GM23248 (cell line): ENCODE measurements at regions not wholly inside any gene's neighbourhood (a gene's known extent, or its start where the extent isn't known, plus 50 kb on each side); places are given as distances from the start of the nearest gene placed in this dataset.
"Not testable (repeated sequence)": the region's sequence is repeated elsewhere in the genome, so short reads cannot be mapped to it uniquely, and the experiment has no call there.

Experiments used
- DNase-seq: peaks from one replicate; pipeline ENCODE4 v3.0.0-alpha.2; 2015
- H2AFZ ChIP-seq: fragments of 200-600 bp; sonication (generic); 2 replicates; pipeline ENCODE4 v1.6.1; 2016; ENCODE audit warnings: antibody characterized with exemption
- H3F3A ChIP-seq: fragments of 200-600 bp; sonication (generic); 2 replicates; pipeline ENCODE4 v1.6.1; 2016; ENCODE audit warnings: mild to moderate bottlenecking, antibody characterized with exemption, mixed run types; ENCODE audit not compliant: insufficient read depth
- H3K27ac ChIP-seq: fragments of 200-600 bp; sonication (generic); 2 replicates; pipeline ENCODE4 v1.5.1; 2016; ENCODE audit warnings: mild to moderate bottlenecking
- H3K27me3 ChIP-seq: fragments of 200-600 bp; sonication (generic); replicated peaks from 2 replicates; pipeline ENCODE4 v1.6.1; 2016; ENCODE audit warnings: mild to moderate bottlenecking; ENCODE audit not compliant: insufficient read depth
- H3K36me3 ChIP-seq: fragments of 200-600 bp; sonication (generic); 2 replicates; pipeline ENCODE4 v1.6.1; 2016; ENCODE audit warnings: low read depth, mild to moderate bottlenecking
- H3K4me1 ChIP-seq: fragments of 200-600 bp; sonication (generic); 2 replicates; pipeline ENCODE4 v1.6.1; 2016; ENCODE audit warnings: mild to moderate bottlenecking; ENCODE audit not compliant: insufficient read depth
- H3K4me2 ChIP-seq: fragments of 200-600 bp; sonication (generic); one replicate; pipeline ENCODE4 v1.6.1; 2016; ENCODE audit warnings: mild to moderate bottlenecking; ENCODE audit not compliant: unreplicated experiment
- H3K4me3 ChIP-seq: fragments of 200-600 bp; sonication (generic); 2 replicates; pipeline ENCODE4 v1.5.1; 2016; ENCODE audit warnings: mild to moderate bottlenecking
- H3K79me2 ChIP-seq: fragments of 200-600 bp; sonication (generic); 2 replicates; pipeline ENCODE4 v1.6.1; 2016; ENCODE audit warnings: mild to moderate bottlenecking; ENCODE audit not compliant: insufficient read depth
- H3K9ac ChIP-seq: fragments of 200-600 bp; sonication (generic); 2 replicates; pipeline ENCODE4 v1.6.1; 2016; ENCODE audit warnings: mild to moderate bottlenecking
- H3K9me2 ChIP-seq: fragments of 200-600 bp; sonication (generic); 2 replicates; pipeline ENCODE4 v1.6.1; 2016; ENCODE audit warnings: mixed run types, mild to moderate bottlenecking, moderate library complexity; ENCODE audit not compliant: insufficient read depth
- H3K9me3 ChIP-seq: fragments of 200-600 bp; sonication (generic); one replicate; pipeline ENCODE4 v1.6.1; 2017; ENCODE audit warnings: low read depth
- H4K20me1 ChIP-seq: fragments of 200-600 bp; sonication (generic); 2 replicates; pipeline ENCODE4 v1.6.0; 2016; ENCODE audit not compliant: insufficient read depth
- EZH2 ChIP-seq: fragments of 200-600 bp; sonication (generic); IDR thresholded peaks from 2 replicates; pipeline ENCODE4 v1.6.1; 2018; ENCODE audit warnings: antibody characterized with exemption, mild to moderate bottlenecking; ENCODE audit not compliant: insufficient read depth, poor library complexity, severe bottlenecking
- EZH2phosphoT487 ChIP-seq: fragments of 200-600 bp; sonication (generic); IDR thresholded peaks from 2 replicates; pipeline ENCODE4 v1.6.1; 2018; ENCODE audit warnings: antibody characterized with exemption, moderate library complexity, mild to moderate bottlenecking, low read depth; ENCODE audit not compliant: insufficient read depth
- WGBS, 2 experiments: methylation state at CpG; one replicate each; pipeline ENCODE4 v1.1.6; 2015 to 2017; ENCODE audit warnings: low lambda C conversion rate in 2 of 2, low coverage in 1 of 2; ENCODE audit errors: missing lambda C conversion rate in 2 of 2; 5-methylcytosine and 5-hydroxymethylcytosine counted together
- in situ Hi-C: fragments of 300-500 bp; cut with MboI; formaldehyde crosslinking; loops from 2 replicates; pipeline ENCODE4 v1.15.0; 2020

DNA sequence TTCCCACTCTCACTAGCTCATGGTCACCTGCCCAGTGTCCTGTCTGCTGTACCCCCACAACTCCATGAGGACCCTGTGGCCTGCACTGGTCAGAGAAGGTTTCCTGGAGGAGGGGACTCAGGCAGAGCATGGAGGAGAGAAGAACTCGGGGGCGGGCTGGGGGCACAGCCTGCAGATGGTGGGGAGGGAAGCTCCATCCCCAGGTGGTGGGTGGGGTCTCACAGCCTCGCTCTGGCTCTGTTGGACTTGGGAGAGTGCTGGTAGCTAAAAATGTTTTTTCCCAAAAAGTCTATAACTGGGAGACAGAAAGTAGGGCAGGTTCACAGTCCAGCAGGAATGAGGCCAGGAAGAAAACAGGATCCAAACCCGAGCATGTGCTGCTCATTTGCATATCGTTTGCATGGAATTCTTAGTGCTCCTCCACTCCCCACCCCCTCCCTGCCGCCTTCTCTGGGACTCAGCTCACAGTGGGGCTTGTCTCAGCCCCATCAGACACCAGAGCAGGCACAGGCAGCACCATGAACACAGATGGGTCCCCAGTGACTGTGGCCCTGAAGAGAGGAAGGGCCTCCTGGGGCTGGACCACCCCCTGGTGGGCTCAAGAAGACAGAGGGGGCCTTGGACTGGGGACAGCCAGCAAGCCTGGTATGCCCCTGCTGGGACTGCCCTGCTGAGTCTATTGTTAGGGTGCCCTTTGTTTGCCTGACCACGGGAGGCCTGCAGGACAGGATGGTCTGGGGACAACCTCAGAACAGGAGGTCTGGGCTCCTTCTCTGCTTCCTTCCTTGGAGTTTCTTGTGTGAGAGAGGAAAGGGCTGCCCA, 67.0 kb upstream of the SFSWAP start:
- 28 to 29% methylated on average over 5 to 7 of the region's 7 CpGs for WGBS, 2 experiments
- Histone ChIP-seq H4K20me1 (no peaks in the 10 kb centered on the region), H3K4me2 (no peak overlapping the region), H3K36me3 (no peaks in the 10 kb centered on the region), H3F3A (no peaks in the 10 kb centered on the region), H2AFZ (no peak overlapping the region), H3K4me3 (no peak overlapping the region), H3K4me1 (no peaks in the 10 kb centered on the region), H3K27me3 (no peaks in the 10 kb centered on the region), H3K9me2 (no peaks in the 10 kb centered on the region), H3K27ac (no peak overlapping the region), H3K9ac (no peak overlapping the region), H3K79me2 (no peaks in the 10 kb centered on the region), H3K9me3 (no peaks in the 10 kb centered on the region)
- DNase-seq: no peak
- TF ChIP-seq EZH2 (no peak), EZH2phosphoT487 (no peak)
- in situ Hi-C loops: no loop called here

GRCh38 chr12:131644481-131644880, 66.4 kb upstream of the SFSWAP start:
- TF ChIP-seq EZH2phosphoT487 (no peak), EZH2 (no peak)
- 7 to 33% methylated on average over 1 of the region's 1 CpG for whole genome bisulfite sequencing, 2 experiments
- in situ Hi-C loops: no loop called here

GRCh38 chr12:131644917-131645316, 66.0 kb upstream of the SFSWAP start:
- H3K79me2 ChIP-seq, H4K20me1 ChIP-seq, DNase-seq, H3K9me2 ChIP-seq, H3K4me3 ChIP-seq, H3K4me2 ChIP-seq, H3F3A ChIP-seq, H2AFZ ChIP-seq, H3K4me1 ChIP-seq, H3K9me3 ChIP-seq, H3K9ac ChIP-seq, in situ Hi-C loops, H3K27me3 ChIP-seq, H3K36me3 ChIP-seq, H3K27ac ChIP-seq: not testable (repeated sequence)
- WGBS, 2 experiments: 53 to 57% methylated on average over 4 to 9 of the region's 9 CpGs

More at GRCh38 chr12:131644481-131644880, 66.4 kb upstream of the SFSWAP start:
- no peaks in the 10 kb centered on the region for H3K36me3 ChIP-seq
- no peaks in the 10 kb centered on the region for H3F3A ChIP-seq
- no peaks in the 10 kb centered on the region for H3K4me1 ChIP-seq
- no peaks in the 10 kb centered on the region for H3K79me2 ChIP-seq
- H3K27ac ChIP-seq: no peak overlapping the region
- no peak overlapping the region for H3K9ac ChIP-seq
- H4K20me1 ChIP-seq: no peaks in the 10 kb centered on the region
- no peaks in the 10 kb centered on the region for H3K9me2 ChIP-seq
- no peak overlapping the region for H2AFZ ChIP-seq
- no peak overlapping the region for H3K4me2 ChIP-seq
- H3K27me3 ChIP-seq: no peaks in the 10 kb centered on the region
- H3K4me3 ChIP-seq: no peak overlapping the region
- no peaks in the 10 kb centered on the region for H3K9me3 ChIP-seq
- DNase-seq: no peak

DNA sequence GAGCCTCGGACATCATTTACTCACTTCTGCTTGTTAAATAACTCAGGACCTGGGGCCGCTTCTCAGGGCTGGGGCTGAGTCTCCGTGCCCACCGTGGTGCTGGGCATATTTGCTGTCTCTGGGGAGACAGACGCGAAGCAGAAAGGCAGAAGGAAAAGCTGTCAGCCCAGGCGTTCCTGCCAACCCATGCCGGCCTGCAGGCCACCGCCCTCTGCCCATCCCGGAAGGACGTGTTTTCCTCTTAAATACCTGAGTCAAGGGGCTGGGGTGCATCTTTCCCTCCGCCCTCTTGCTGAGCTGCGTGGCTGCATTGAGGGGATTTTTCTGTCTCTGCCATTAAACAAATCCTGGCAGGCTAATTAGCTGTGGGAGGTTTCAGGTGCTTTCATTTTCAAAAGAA, 65.3 kb upstream of the SFSWAP start:
- H2AFZ ChIP-seq, H3K4me2 ChIP-seq, H3K9me3 ChIP-seq, H4K20me1 ChIP-seq, H3K36me3 ChIP-seq, H3K4me3 ChIP-seq, H3K4me1 ChIP-seq, DNase-seq, H3K79me2 ChIP-seq, H3K9ac ChIP-seq, H3K27ac ChIP-seq, H3K9me2 ChIP-seq, H3F3A ChIP-seq, in situ Hi-C loops, H3K27me3 ChIP-seq: not testable (repeated sequence)
- 23 to 26% methylated on average over 9 to 12 of the region's 13 CpGs for WGBS, 2 experiments

GRCh38 chr12:131646444-131646843, 64.4 kb upstream of the SFSWAP start:
- H4K20me1 ChIP-seq, DNase-seq, in situ Hi-C loops, H3K9ac ChIP-seq, H3K36me3 ChIP-seq, H3K27ac ChIP-seq, H3K9me2 ChIP-seq, H3K79me2 ChIP-seq, H3K9me3 ChIP-seq, H3K27me3 ChIP-seq, H3K4me3 ChIP-seq, H2AFZ ChIP-seq, H3K4me1 ChIP-seq, H3K4me2 ChIP-seq, H3F3A ChIP-seq: not testable (repeated sequence)
- WGBS, 2 experiments: 0% methylated on average over 1 to 3 of the region's 9 CpGs
